ENCODE measurements at regions not wholly inside any gene's neighbourhood (a gene's known extent, or its start where the extent isn't known, plus 50 kb on each side); places are given as distances from the start of the nearest gene placed in this dataset.
"Not testable (repeated sequence)": the region's sequence is repeated elsewhere in the genome, so short reads cannot be mapped to it uniquely, and the experiment has no call there.

GRCh38 chr12:7581625-7582024 lies 78.0 kb upstream of the CD163 start:
- DNase-seq, result no peak
- Histone ChIP-seq H3K4me2 (ENCODE audit: low read length) (no peak overlapping the region), H4K5ac (ENCODE audit: low read length) (no peak overlapping the region), H4K8ac (ENCODE audit: low read depth, low read length) (no peak overlapping the region), H2BK15ac (replicated peaks; ENCODE audit: low read depth) (no peak overlapping the region), H3K36me3 (ENCODE audit: control insufficient read depth, insufficient read depth, low read length) (no peaks in the 10 kb centered on the region), H3K4me3 (ENCODE audit: low read length) (no peak overlapping the region), H3K79me2 (ENCODE audit: control insufficient read depth, insufficient read depth, low read length) (no peaks in the 10 kb centered on the region), H3K4me1 (ENCODE audit: control insufficient read depth, low read depth, low read length) (no peaks in the 10 kb centered on the region), H3K9ac (ENCODE audit: low read length) (no peak overlapping the region), H3K56ac (ENCODE audit: low read length) (no peak overlapping the region), H3K27ac (ENCODE audit: low read depth, low read length) (no peak overlapping the region), H2BK120ac (ENCODE audit: low read depth, low read length) (no peak overlapping the region), H3K79me1 (ENCODE audit: low read length) (no peaks in the 10 kb centered on the region), H2AK5ac (ENCODE audit: low read length) (no peak overlapping the region), H3K27me3 (ENCODE audit: insufficient read depth, low read length, poor library complexity) (no peaks in the 10 kb centered on the region), H3K4ac (ENCODE audit: low read depth, low read length) (no peak overlapping the region), H3K18ac (ENCODE audit: low read length) (no peak overlapping the region), H2BK5ac (ENCODE audit: low read length) (no peak overlapping the region), H3K23ac (ENCODE audit: low read length) (no peak overlapping the region)

DNA sequence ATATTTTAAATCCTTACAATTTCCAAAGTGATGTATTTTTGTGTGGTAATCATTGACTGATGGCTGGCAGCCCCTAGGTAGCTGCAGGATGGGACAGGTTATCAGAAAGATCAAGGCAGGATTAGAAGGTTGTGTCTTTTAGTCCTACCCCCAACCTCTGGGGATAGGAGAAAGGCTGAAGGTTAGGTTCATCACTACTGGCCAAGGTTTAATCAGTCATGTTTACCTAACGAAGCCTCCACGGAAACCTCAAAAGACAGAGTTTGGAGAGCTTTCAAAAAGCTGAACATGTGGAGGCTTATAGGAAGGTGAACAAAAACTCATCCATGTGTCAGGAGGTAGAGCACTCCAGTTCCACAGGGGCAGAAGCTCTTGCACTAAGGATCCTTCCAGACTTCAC lies 77.5 kb upstream of the CD163 start:
- H2BK120ac ChIP-seq (ENCODE audit: low read depth, low read length), result no peak overlapping the region
- no peak overlapping the region for H3K4ac ChIP-seq (ENCODE audit: low read depth, low read length)
- whole genome bisulfite sequencing (ENCODE audit: extremely low coverage, insufficient coverage, low lambda C conversion rate), result no CpG with 5 or more reads among the region's 2 CpGs

GRCh38 chr12:7571257-7571656 lies 67.7 kb upstream of the CD163 start:
- WGBS (ENCODE audit: extremely low coverage, insufficient coverage, low lambda C conversion rate), result no CpG with 5 or more reads among the region's 1 CpG
- no peaks in the 10 kb centered on the region for H3K36me3 ChIP-seq (ENCODE audit: control insufficient read depth, insufficient read depth, low read length)
- H3K27ac ChIP-seq (ENCODE audit: low read depth, low read length), result no peak overlapping the region

More for the DNA sequence above, 77.5 kb upstream of the CD163 start:
- H3K27ac ChIP-seq (ENCODE audit: low read depth, low read length), result no peak overlapping the region
- no peak overlapping the region for H3K18ac ChIP-seq (ENCODE audit: low read length)
- no peak overlapping the region for H2BK5ac ChIP-seq (ENCODE audit: low read length)
- DNase-seq, result no peak
- H3K4me1 ChIP-seq (ENCODE audit: control insufficient read depth, low read depth, low read length), result no peaks in the 10 kb centered on the region
- H3K56ac ChIP-seq (ENCODE audit: low read length), result no peak overlapping the region
- no peak overlapping the region for H2AK5ac ChIP-seq (ENCODE audit: low read length)
- no peak overlapping the region for H3K4me2 ChIP-seq (ENCODE audit: low read length)
- H3K4me3 ChIP-seq (ENCODE audit: low read length), result no peak overlapping the region
- H3K9ac ChIP-seq (ENCODE audit: low read length), result no peak overlapping the region
- H4K8ac ChIP-seq (ENCODE audit: low read depth, low read length), result no peak overlapping the region
- no peak overlapping the region for H2BK15ac ChIP-seq (replicated peaks; ENCODE audit: low read depth)
- no peaks in the 10 kb centered on the region for H3K79me2 ChIP-seq (ENCODE audit: control insufficient read depth, insufficient read depth, low read length)
- H3K23ac ChIP-seq (ENCODE audit: low read length), result no peak overlapping the region
- H4K5ac ChIP-seq (ENCODE audit: low read length), result no peak overlapping the region
- no peaks in the 10 kb centered on the region for H3K36me3 ChIP-seq (ENCODE audit: control insufficient read depth, insufficient read depth, low read length)
- no peaks in the 10 kb centered on the region for H3K79me1 ChIP-seq (ENCODE audit: low read length)
- H3K27me3 ChIP-seq (ENCODE audit: insufficient read depth, low read length, poor library complexity), result no peaks in the 10 kb centered on the region

DNA sequence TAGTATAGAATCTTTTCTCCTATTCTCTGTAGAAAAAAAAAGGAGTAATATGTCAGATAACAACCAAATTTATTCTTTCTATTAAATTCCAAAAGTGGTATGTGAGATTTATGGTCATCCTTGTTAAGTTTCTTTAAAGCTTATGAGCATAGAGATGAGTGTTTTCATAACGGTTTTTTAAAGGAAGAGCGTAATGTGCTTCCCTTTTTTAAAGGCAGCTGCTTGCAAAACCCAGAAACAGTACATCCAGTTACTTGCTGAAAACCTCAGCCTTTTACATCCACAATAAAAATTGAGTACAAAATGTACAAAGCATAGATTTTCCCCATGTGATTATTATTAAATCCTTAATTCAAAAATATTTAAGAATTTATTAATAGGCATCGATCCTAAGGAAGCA lies 53.6 kb upstream of the CD163 start:
- H3K56ac ChIP-seq (ENCODE audit: low read length), result no peak overlapping the region
- no peaks in the 10 kb centered on the region for H3K79me1 ChIP-seq (ENCODE audit: low read length)
- H3K4me3 ChIP-seq (ENCODE audit: low read length), result no peak overlapping the region
- DNase-seq, result no peak
- no peak overlapping the region for H3K18ac ChIP-seq (ENCODE audit: low read length)
- H3K23ac ChIP-seq (ENCODE audit: low read length), result no peak overlapping the region
- H4K5ac ChIP-seq (ENCODE audit: low read length), result no peak overlapping the region
- no peak overlapping the region for H2BK15ac ChIP-seq (replicated peaks; ENCODE audit: low read depth)
- no peak overlapping the region for H3K27ac ChIP-seq (ENCODE audit: low read depth, low read length)
- H4K8ac ChIP-seq (ENCODE audit: low read depth, low read length), result no peak overlapping the region
- no peak overlapping the region for H3K9ac ChIP-seq (ENCODE audit: low read length)
- no peaks in the 10 kb centered on the region for H3K4me1 ChIP-seq (ENCODE audit: control insufficient read depth, low read depth, low read length)
- H3K27me3 ChIP-seq (ENCODE audit: insufficient read depth, low read length, poor library complexity), result no peaks in the 10 kb centered on the region
- H2BK5ac ChIP-seq (ENCODE audit: low read length), result no peak overlapping the region
- no peaks in the 10 kb centered on the region for H3K36me3 ChIP-seq (ENCODE audit: control insufficient read depth, insufficient read depth, low read length)
- no peak overlapping the region for H3K4ac ChIP-seq (ENCODE audit: low read depth, low read length)
- WGBS (ENCODE audit: extremely low coverage, insufficient coverage, low lambda C conversion rate), result no CpG with 5 or more reads among the region's 3 CpGs
- H2BK120ac ChIP-seq (ENCODE audit: low read depth, low read length), result no peak overlapping the region
- no peak overlapping the region for H2AK5ac ChIP-seq (ENCODE audit: low read length)
- no peak overlapping the region for H3K4me2 ChIP-seq (ENCODE audit: low read length)
- no peaks in the 10 kb centered on the region for H3K79me2 ChIP-seq (ENCODE audit: control insufficient read depth, insufficient read depth, low read length)

More at GRCh38 chr12:7571257-7571656, 67.7 kb upstream of the CD163 start:
- no peak overlapping the region for H2BK5ac ChIP-seq (ENCODE audit: low read length)
- H4K8ac ChIP-seq (ENCODE audit: low read depth, low read length), result no peak overlapping the region
- no peak overlapping the region for H2AK5ac ChIP-seq (ENCODE audit: low read length)
- no peak overlapping the region for H3K23ac ChIP-seq (ENCODE audit: low read length)
- no peak overlapping the region for H3K9ac ChIP-seq (ENCODE audit: low read length)
- H3K4me1 ChIP-seq (ENCODE audit: control insufficient read depth, low read depth, low read length), result no peaks in the 10 kb centered on the region
- H3K79me1 ChIP-seq (ENCODE audit: low read length), result no peaks in the 10 kb centered on the region
- no peak overlapping the region for H3K18ac ChIP-seq (ENCODE audit: low read length)
- H3K79me2 ChIP-seq (ENCODE audit: control insufficient read depth, insufficient read depth, low read length), result no peaks in the 10 kb centered on the region
- H3K4me2 ChIP-seq (ENCODE audit: low read length), result no peak overlapping the region
- no peak overlapping the region for H3K56ac ChIP-seq (ENCODE audit: low read length)
- H3K4me3 ChIP-seq (ENCODE audit: low read length), result no peak overlapping the region
- no peaks in the 10 kb centered on the region for H3K27me3 ChIP-seq (ENCODE audit: insufficient read depth, low read length, poor library complexity)
- H3K4ac ChIP-seq (ENCODE audit: low read depth, low read length), result no peak overlapping the region
- no peak for DNase-seq
- H2BK15ac ChIP-seq (replicated peaks; ENCODE audit: low read depth), result no peak overlapping the region
- H4K5ac ChIP-seq (ENCODE audit: low read length), result no peak overlapping the region
- H2BK120ac ChIP-seq (ENCODE audit: low read depth, low read length), result no peak overlapping the region

DNA sequence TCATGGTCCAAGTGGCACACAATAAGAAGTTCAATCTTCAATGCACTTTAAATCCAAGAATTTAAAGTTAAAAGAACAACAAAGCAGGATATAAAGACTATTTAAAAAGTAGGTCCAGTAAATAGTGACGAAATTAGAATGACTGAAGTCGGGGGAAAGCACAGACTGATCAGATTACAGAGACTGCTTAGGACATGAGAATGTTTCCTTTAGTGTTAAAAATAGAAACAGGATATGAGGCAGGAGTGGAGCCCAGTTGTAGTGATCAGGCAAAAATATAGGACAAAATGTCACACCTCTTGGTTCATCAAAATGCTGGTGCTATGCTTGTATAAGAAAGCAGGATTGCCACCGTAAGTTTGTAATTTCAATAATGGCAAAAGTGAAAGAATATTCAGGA lies 52.2 kb upstream of the CD163 start:
- no peaks in the 10 kb centered on the region for H3K4me1 ChIP-seq (ENCODE audit: control insufficient read depth, low read depth, low read length)
- no peaks in the 10 kb centered on the region for H3K27me3 ChIP-seq (ENCODE audit: insufficient read depth, low read length, poor library complexity)
- no peak overlapping the region for H4K5ac ChIP-seq (ENCODE audit: low read length)
- no peak overlapping the region for H3K4me3 ChIP-seq (ENCODE audit: low read length)
- no peak overlapping the region for H2BK120ac ChIP-seq (ENCODE audit: low read depth, low read length)
- H3K23ac ChIP-seq (ENCODE audit: low read length), result no peak overlapping the region
- no peak overlapping the region for H3K56ac ChIP-seq (ENCODE audit: low read length)
- H2BK15ac ChIP-seq (replicated peaks; ENCODE audit: low read depth), result no peak overlapping the region
- no peak overlapping the region for H3K4me2 ChIP-seq (ENCODE audit: low read length)
- no peak overlapping the region for H3K9ac ChIP-seq (ENCODE audit: low read length)
- no peak overlapping the region for H3K4ac ChIP-seq (ENCODE audit: low read depth, low read length)
- H2AK5ac ChIP-seq (ENCODE audit: low read length), result no peak overlapping the region
- H3K79me1 ChIP-seq (ENCODE audit: low read length), result no peaks in the 10 kb centered on the region
- no peak overlapping the region for H3K18ac ChIP-seq (ENCODE audit: low read length)
- no peak for DNase-seq
- no CpG with 5 or more reads among the region's 3 CpGs for WGBS (ENCODE audit: extremely low coverage, insufficient coverage, low lambda C conversion rate)
- no peak overlapping the region for H3K27ac ChIP-seq (ENCODE audit: low read depth, low read length)
- H4K8ac ChIP-seq (ENCODE audit: low read depth, low read length), result no peak overlapping the region
- no peaks in the 10 kb centered on the region for H3K36me3 ChIP-seq (ENCODE audit: control insufficient read depth, insufficient read depth, low read length)
- H2BK5ac ChIP-seq (ENCODE audit: low read length), result no peak overlapping the region
- H3K79me2 ChIP-seq (ENCODE audit: control insufficient read depth, insufficient read depth, low read length), result no peaks in the 10 kb centered on the region

DNA sequence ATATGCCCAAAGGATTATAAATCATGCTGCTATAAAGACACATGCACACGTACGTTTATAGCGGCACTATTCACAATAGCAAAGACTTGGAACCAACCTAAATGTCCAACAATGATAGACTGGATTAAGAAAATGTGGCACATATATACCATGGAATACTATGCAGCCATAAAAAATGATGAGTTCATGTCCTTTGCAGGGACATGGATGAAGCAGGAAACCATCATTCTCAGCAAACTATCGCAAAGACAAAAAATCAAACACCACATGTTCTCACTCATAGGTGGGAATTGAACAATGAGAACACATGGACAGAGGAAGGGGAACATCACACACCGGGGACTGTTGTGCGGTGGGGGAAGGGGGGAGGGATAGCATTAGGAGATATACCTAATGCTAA lies 51.3 kb upstream of the CD163 start:
- not testable (repeated sequence) for H3K18ac ChIP-seq (ENCODE audit: low read length); H4K5ac ChIP-seq (ENCODE audit: low read length); DNase-seq

More for the DNA sequence above, 51.3 kb upstream of the CD163 start:
- H3K4ac ChIP-seq (ENCODE audit: low read depth, low read length); H2AK5ac ChIP-seq (ENCODE audit: low read length); H2BK15ac ChIP-seq (replicated peaks; ENCODE audit: low read depth); H3K4me2 ChIP-seq (ENCODE audit: low read length); H3K79me1 ChIP-seq (ENCODE audit: low read length); H3K9ac ChIP-seq (ENCODE audit: low read length); H2BK120ac ChIP-seq (ENCODE audit: low read depth, low read length); H3K4me3 ChIP-seq (ENCODE audit: low read length); H3K56ac ChIP-seq (ENCODE audit: low read length); H3K23ac ChIP-seq (ENCODE audit: low read length); H3K27ac ChIP-seq (ENCODE audit: low read depth, low read length); H3K4me1 ChIP-seq (ENCODE audit: control insufficient read depth, low read depth, low read length); H4K8ac ChIP-seq (ENCODE audit: low read depth, low read length); H3K79me2 ChIP-seq (ENCODE audit: control insufficient read depth, insufficient read depth, low read length); H3K36me3 ChIP-seq (ENCODE audit: control insufficient read depth, insufficient read depth, low read length); H2BK5ac ChIP-seq (ENCODE audit: low read length); H3K27me3 ChIP-seq (ENCODE audit: insufficient read depth, low read length, poor library complexity): not testable (repeated sequence)
- no CpG with 5 or more reads among the region's 6 CpGs for WGBS (ENCODE audit: extremely low coverage, insufficient coverage, low lambda C conversion rate)
